AG09319 (cell line): ENCODE measurements at regions not wholly inside any gene's neighbourhood (a gene's known extent, or its start where the extent isn't known, plus 50 kb on each side); places are given as distances from the start of the nearest gene placed in this dataset.

Source experiments
- DNase-seq: peaks from one replicate; pipeline ENCODE4 v3.0.0-alpha.2; 2010; ENCODE audit warnings: low read depth; ENCODE audit errors: extremely low read depth
- CTCF ChIP-seq: IDR thresholded peaks from 2 replicates; pipeline ENCODE4 v1.5.1; 2011; ENCODE audit warnings: low read depth, mild to moderate bottlenecking, inconsistent platforms, low read length, moderate library complexity

- no peak for DNase-seq
- TF ChIP-seq CTCF: no peak
Observed at GRCh38 chr7:116380025-116380424, 119.5 kb upstream of the CAV2 start.

GRCh38 chr7:116382375-116382774, 117.2 kb upstream of the CAV2 start:
- DNase-seq: no peak
- TF ChIP-seq CTCF: no peak

GRCh38 chr7:116384936-116385635, 114.5 kb upstream of the CAV2 start:
- TF ChIP-seq CTCF: no peak
- no peak for DNase-seq

- TF ChIP-seq CTCF: no peak
Observed at GRCh38 chr7:116386674-116387073, 112.9 kb upstream of the CAV2 start.

GRCh38 chr7:116390363-116390762, 109.2 kb upstream of the CAV2 start:
- no peak for TF ChIP-seq CTCF
- DNase-seq: no peak

More at GRCh38 chr7:116386674-116387073, 112.9 kb upstream of the CAV2 start:
- DNase-seq: no peak

GRCh38 chr7:116392806-116393205, 106.7 kb upstream of the CAV2 start:
- no peak for DNase-seq
- TF ChIP-seq CTCF: no peak

GRCh38 chr7:116393654-116394053, 105.9 kb upstream of the CAV2 start:
- TF ChIP-seq CTCF: no peak
- no peak for DNase-seq
